Activated T-cell treated with anti-CD3 and anti-CD28 coated beads, Interleukin-2, amount 50 U/mL, for 24 hours (primary cell): ENCODE measurements at regions not wholly inside any gene's neighbourhood (a gene's known extent, or its start where the extent isn't known, plus 50 kb on each side); places are given as distances from the start of the nearest gene placed in this dataset.
A peak's percentile ranks its signal among the peaks of the same experiment; 100 is the strongest.
"Not testable (repeated sequence)": the region's sequence is repeated elsewhere in the genome, so short reads cannot be mapped to it uniquely, and the experiment has no call there.

ENCODE experiments used
- DNase-seq: peaks from one replicate; pipeline ENCODE4 v3.0.0-alpha.2; 2020
- H3K27ac Mint-ChIP-seq: 2 replicates; pipeline ENCODE4 v1.8.0; 2020; ENCODE audit warnings: mild to moderate bottlenecking, mixed read lengths
- H3K27me3 Mint-ChIP-seq: 2 replicates; pipeline ENCODE4 v1.8.0; 2020; ENCODE audit warnings: mixed read lengths
- H3K36me3 Mint-ChIP-seq: 2 replicates; pipeline ENCODE4 v1.8.0; 2020; ENCODE audit warnings: low read depth, mixed read lengths
- H3K4me1 Mint-ChIP-seq: 2 replicates; pipeline ENCODE4 v1.8.0; 2020; ENCODE audit warnings: low read depth, mixed read lengths
- H3K4me3 Mint-ChIP-seq: 2 replicates; pipeline ENCODE4 v1.8.0; 2020; ENCODE audit warnings: mild to moderate bottlenecking, moderate library complexity, mixed read lengths
- H3K9me3 Mint-ChIP-seq: 2 replicates; pipeline ENCODE4 v1.8.0; 2020; ENCODE audit warnings: mixed read lengths

DNA sequence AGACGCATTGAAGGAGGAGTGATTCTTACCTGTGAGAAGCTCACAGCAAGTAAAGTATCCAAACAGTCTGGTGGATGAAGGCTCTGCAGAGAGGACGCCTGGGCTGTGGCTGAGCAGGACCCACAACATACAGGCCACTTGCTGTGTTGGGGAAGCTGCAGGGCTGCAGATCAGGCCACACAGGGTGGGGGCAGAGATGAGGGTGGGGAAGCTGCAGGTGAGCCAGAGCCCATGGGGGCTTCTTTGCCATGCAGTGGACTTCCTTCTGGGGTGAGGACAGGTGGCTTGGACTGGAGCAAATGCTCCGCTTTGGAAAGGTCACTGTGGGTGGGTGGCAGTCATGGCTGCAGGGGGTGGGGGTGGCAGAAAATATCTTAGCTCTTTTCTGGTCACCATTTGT, 214.8 kb downstream of the GLRX3 start:
- Mint-ChIP-seq H3K27ac (no peak overlapping the region), H3K4me3 (no peak overlapping the region), H3K4me1 (no peaks in the 10 kb centered on the region), H3K36me3 (no peaks in the 10 kb centered on the region), H3K27me3 (no peaks in the 10 kb centered on the region), H3K9me3 (peaks cover 6% of the 10 kb centered on the region)
- DNase-seq = no peak

DNA sequence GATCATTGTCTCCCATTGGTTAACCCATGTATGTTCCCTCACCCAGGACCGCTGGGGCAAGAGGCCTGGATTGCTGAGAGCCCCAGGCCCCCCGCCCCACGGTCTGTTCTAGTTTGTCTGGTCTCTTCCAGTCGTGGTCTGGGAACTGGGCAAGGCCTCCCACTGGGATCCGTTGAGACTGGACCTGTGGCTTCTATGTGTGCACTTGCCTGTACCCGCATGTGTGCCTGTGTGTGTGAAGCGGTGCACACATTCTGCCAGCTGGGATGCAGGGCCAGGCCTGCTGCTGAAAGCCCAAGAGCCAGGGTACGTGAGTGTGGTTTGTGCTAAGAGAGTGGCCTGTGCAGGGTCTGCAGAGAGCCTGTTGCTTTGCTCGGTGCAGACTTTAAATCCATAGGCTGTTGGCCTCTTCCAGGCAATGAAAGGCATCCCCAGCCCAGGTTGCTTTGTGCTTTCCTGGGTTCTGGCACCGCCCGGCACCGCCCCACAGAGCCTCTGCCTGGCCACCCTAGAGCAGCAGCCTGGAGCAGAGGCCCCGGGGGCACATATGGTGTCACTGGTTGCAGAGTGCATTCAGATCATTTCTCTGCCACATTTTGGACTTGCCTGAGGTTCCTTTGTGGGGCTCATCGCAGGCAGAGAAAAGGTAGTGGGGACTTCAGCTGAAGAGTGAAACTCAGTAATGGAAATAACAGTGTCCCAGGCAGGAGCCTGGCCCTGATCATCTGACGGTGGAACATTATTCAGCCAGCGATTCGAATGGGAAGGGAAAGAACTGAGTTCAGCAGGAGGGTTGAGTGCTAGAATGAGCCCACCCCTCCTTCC, 215.5 kb downstream of the GLRX3 start:
- no peaks in the 10 kb centered on the region for H3K27me3 Mint-ChIP-seq
- peaks cover 6% of the 10 kb centered on the region for H3K9me3 Mint-ChIP-seq
- H3K36me3 Mint-ChIP-seq = no peaks in the 10 kb centered on the region
- no peaks in the 10 kb centered on the region for H3K4me1 Mint-ChIP-seq
- no peak overlapping the region for H3K4me3 Mint-ChIP-seq
- no peak overlapping the region for H3K27ac Mint-ChIP-seq
- DNase-seq = no peak

DNA sequence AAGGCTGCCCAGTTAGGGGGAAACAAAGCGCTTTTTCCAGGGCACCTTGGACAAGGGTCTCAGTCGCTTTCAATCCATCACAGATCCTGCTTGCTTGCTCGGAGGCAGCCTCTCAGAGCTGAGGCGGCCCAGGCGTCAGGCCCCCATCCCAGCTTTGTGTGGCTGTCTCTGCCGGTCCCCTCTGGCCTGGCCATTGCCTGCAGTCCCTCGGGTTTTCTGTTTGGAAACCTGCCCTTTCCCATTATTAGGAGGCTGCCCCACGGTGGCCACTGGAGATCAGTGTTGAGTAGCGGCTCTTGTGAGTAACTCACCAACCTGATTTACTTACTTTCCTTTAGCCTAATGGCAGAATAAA, 216.1 kb downstream of the GLRX3 start:
- H3K9me3 Mint-ChIP-seq = peaks cover 2% of the 10 kb centered on the region
- H3K4me3 Mint-ChIP-seq = no peak overlapping the region
- DNase-seq = no peak
- H3K27ac Mint-ChIP-seq = no peak overlapping the region
- no peaks in the 10 kb centered on the region for H3K36me3 Mint-ChIP-seq
- H3K4me1 Mint-ChIP-seq = no peaks in the 10 kb centered on the region
- H3K27me3 Mint-ChIP-seq = no peaks in the 10 kb centered on the region

DNA sequence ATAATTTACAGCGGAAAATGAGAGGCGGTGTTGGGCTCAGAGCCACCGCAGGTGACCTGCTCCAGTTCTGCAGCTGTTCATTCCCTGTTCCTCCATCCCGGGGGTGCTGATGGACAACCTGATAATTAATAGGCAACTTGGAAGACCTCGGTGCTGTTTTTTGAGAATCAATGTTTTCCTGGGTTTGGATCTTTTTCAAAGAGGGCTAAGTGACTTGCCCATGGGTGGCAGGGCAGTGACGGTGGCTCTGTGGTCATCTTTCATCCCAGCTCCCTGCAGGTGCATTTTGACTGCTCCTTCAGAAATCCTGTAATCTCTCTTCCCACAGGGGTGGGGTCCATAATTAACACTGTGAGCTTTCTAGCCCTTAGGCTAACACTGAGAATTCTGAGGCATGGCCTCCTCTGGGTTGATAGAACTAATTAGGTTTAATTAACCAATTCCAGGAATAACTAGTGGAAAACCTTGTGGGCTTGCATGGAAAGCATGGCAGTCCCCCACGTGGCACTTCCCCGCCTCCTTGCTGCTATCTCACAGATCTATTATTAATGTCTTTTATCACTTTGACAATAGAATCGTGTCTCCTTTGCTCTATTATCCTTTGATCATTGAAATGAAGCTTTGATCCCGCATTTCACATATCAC, 217.9 kb downstream of the GLRX3 start:
- no peak for DNase-seq
- H3K36me3 Mint-ChIP-seq = no peaks in the 10 kb centered on the region
- H3K27me3 Mint-ChIP-seq = no peaks in the 10 kb centered on the region
- no peak overlapping the region for H3K27ac Mint-ChIP-seq
- H3K4me1 Mint-ChIP-seq = no peaks in the 10 kb centered on the region
- H3K9me3 Mint-ChIP-seq = no peaks in the 10 kb centered on the region
- H3K4me3 Mint-ChIP-seq = no peak overlapping the region

DNA sequence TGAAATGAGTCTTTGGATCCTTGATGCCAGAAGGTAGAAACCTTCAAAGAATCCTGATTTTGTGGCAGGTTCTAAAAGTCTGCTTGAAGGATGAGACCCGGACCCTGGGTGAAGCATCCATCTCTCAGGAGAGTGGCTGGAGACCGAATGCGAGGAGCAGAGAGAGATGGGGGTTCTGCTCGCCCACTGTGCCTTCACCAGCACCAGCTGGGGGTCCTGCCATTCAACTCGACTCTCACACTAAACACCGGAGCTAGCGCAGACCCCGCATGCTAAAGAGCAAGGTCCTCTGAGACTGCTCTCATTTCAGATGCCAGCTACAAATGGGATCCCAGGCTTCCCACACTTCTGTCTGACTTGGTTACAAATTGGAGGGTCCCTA, 218.4 kb downstream of the GLRX3 start:
- Mint-ChIP-seq H3K4me3 (no peak overlapping the region), H3K27me3 (no peaks in the 10 kb centered on the region), H3K27ac (no peak overlapping the region), H3K36me3 (no peaks in the 10 kb centered on the region), H3K4me1 (no peaks in the 10 kb centered on the region), H3K9me3 (peaks cover 4% of the 10 kb centered on the region)
- DNase-seq = no peak

DNA sequence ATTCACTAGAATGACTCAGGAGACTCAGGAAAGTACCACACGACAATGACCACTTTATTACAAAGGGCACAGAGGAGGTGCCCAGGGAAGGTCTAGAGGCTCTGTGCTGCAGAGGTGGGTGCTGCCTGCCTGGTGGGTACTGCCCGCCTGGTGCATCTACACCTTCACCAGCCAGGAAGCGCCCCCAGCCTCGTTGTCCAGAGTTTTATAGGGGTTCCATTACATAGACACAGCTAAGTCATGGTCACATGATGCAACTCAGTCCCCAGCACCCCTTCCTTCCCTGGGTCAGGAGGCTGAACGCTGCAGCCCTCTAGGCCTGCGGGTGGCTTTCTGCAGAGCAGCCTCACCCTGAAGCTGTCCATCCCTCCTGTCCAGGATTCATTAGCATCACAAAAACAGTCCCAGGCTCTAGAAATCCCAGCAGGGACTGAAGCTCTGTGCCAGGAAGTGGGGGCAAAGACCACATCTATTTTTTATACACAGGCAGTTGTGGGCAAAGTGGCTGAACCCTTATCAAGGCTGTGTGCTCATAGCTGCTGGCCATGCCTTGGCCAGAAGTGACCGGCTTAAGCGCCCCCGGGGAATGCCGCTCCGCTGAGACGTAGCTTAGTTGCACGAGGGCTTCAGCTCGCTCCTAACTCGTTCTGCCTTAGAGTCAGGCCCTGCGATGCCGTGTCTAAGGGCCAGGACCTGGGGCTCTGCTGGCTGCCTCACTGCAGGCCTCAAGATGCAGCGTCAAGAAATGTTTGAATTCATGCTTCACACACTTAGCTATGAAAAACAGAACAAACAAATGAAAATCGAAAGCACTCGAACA, 219.0 kb downstream of the GLRX3 start:
- H3K36me3 Mint-ChIP-seq = no peaks in the 10 kb centered on the region
- no peaks in the 10 kb centered on the region for H3K4me1 Mint-ChIP-seq
- no peaks in the 10 kb centered on the region for H3K27me3 Mint-ChIP-seq
- no peak overlapping the region for H3K4me3 Mint-ChIP-seq
- H3K9me3 Mint-ChIP-seq = peaks cover 4% of the 10 kb centered on the region
- no peak overlapping the region for H3K27ac Mint-ChIP-seq
- DNase-seq = no peak

DNA sequence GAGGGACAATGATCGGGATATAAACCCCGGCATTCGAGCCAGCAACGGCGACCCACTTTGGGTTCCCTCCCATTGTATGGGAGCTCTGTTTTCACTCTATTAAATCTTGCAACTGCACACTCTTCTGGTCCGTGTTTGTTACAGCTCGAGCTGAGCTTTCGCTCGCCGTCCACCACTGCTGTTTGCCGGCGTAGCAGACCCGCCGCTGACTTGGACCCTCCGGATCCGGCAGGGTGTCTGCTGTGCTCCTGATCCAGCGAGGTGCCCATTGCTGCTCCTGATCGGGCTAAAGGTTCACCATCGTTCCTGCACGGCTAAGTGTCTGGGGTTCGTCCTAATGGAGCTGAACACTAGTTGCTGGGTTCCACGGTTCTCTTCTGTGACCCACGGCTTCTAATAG, 220.2 kb downstream of the GLRX3 start:
- not testable (repeated sequence) for H3K27me3 Mint-ChIP-seq, DNase-seq, H3K4me3 Mint-ChIP-seq, H3K9me3 Mint-ChIP-seq, H3K27ac Mint-ChIP-seq, H3K36me3 Mint-ChIP-seq, H3K4me1 Mint-ChIP-seq

DNA sequence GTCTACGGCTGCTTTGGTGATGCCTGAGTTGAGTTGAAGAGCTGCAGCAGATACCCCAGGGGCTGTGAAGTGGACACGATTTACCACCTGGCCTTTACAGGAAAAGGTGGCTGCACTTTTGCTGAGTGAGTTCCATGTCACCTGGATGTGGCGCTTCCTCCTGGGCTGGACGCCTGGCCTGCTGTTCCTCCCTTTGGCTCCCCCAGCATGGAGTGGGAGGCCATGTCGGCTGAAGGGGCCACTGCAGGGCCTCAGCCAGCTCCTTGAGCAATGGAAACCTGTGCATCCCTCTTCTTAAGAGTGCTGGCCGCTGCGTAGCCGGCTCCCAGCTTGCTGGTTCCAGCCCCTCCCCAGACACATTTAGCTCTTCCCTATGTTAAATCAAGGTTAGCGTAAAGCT, 221.0 kb downstream of the GLRX3 start:
- H3K9me3 Mint-ChIP-seq = peaks cover 4% of the 10 kb centered on the region
- no peaks in the 10 kb centered on the region for H3K36me3 Mint-ChIP-seq
- H3K27me3 Mint-ChIP-seq = no peaks in the 10 kb centered on the region
- no peak for DNase-seq
- H3K4me3 Mint-ChIP-seq = no peak overlapping the region
- no peaks in the 10 kb centered on the region for H3K4me1 Mint-ChIP-seq
- no peak overlapping the region for H3K27ac Mint-ChIP-seq

DNA sequence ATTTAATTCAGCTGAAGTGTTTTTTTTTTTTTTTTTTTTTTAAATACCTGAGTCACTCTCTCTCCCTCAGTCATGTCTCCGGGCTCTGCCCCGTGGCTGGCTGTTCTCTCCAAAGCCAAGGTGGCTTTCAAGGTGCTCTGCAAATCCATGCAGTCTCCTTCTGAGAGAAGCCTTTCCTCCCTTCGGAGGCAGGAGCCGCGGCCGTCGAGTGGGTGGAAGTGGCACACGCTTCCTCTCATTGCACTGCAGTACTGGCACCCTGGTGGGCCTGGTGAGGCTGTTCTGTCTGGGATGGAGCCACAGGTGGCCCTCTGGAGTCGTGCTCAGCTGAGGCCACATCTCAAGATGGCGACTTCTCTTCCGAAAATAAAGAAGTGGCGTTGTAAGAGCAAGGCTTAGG, 221.8 kb downstream of the GLRX3 start:
- H3K27ac Mint-ChIP-seq = no peak overlapping the region
- H3K4me1 Mint-ChIP-seq = no peaks in the 10 kb centered on the region
- H3K36me3 Mint-ChIP-seq = no peaks in the 10 kb centered on the region
- H3K9me3 Mint-ChIP-seq = peaks cover 4% of the 10 kb centered on the region
- no peak overlapping the region for H3K4me3 Mint-ChIP-seq
- no peaks in the 10 kb centered on the region for H3K27me3 Mint-ChIP-seq
- DNase-seq = peak; percentile 8

DNA sequence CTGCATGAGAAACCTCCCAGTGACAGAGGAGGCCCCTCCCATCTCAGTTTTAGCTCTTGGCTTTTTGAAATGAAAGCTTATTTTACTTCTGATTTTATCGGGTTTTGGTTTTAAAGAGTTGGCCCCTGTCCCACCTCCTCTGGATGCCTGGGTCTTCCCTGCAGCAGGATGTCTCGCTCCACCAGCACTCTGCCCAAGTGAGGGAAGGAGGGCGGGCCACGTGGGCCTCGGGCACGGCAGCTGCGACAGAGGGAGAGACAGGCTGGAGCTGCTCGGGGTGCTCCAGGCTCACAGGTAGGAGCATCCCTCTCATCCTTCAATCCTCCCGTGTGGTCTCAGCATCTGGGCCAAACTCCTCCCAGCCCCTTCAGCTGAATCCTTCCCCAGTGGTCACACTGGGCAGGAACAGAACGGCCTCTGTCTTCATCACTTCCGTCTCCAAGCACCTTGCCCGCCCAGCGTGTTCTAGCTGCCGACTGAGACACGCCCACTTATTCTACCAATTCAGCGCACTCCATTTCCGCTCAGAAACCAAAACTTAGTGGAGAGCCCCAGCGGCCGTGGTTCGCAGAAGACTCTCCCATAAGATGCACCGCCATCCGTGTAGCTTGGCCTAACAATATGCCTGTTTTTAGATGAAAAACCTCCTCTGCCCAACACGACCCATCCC, 222.9 kb downstream of the GLRX3 start:
- H3K27ac Mint-ChIP-seq = no peak overlapping the region
- H3K9me3 Mint-ChIP-seq = peaks cover 4% of the 10 kb centered on the region
- peaks cover 2% of the 10 kb centered on the region for H3K27me3 Mint-ChIP-seq
- DNase-seq = peak; percentile 3
- no peak overlapping the region for H3K4me3 Mint-ChIP-seq
- H3K36me3 Mint-ChIP-seq = no peaks in the 10 kb centered on the region
- H3K4me1 Mint-ChIP-seq = no peaks in the 10 kb centered on the region

DNA sequence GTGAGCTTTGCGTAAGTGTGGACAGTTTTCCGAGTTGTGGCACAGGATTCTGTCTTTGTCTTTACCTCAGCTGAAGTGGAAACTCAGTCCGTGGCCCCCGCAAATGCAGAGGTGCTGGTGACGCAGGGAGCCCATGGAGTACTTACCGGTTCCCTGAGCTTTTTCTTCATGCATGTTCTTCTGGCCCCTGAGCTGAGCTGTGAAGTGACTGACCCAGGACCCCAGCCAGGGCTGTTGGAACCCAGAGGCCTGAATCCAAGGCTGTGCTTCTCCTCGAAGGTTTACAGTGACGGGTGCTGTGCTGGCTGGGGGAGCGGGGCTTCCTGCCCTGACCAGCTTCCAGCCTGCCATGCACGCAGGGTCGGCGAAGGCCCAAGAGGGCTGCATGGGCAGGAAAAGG, 223.5 kb downstream of the GLRX3 start:
- H3K4me1 Mint-ChIP-seq = no peaks in the 10 kb centered on the region
- H3K9me3 Mint-ChIP-seq = peaks cover 4% of the 10 kb centered on the region
- no peak overlapping the region for H3K27ac Mint-ChIP-seq
- DNase-seq = no peak
- peaks cover 2% of the 10 kb centered on the region for H3K27me3 Mint-ChIP-seq
- H3K4me3 Mint-ChIP-seq = no peak overlapping the region
- H3K36me3 Mint-ChIP-seq = no peaks in the 10 kb centered on the region

DNA sequence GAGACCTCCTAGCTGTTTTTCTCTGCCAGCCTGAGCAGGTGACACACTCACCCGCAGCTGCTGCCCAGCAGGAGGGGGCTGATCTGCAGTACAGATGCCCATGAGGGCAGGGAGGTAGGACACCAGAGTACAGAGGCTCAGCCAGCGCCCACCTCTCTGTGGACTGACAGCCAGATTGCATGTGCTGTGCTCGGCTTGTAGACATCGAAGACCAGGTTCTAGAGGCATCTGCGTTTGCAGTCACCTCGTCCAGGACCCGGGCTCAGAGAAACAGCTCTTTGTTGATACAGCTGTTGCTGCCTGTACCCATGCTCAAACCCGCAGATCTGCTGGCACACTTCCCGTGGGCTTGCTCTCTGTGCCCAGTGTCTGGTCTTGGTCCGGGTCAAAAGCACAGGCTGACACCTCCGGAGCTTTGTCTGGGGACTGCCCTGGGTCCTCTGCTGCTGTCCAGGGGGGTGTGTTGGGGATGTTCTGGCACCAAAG, 224.7 kb downstream of the GLRX3 start:
- H3K4me3 Mint-ChIP-seq = no peak overlapping the region
- no peak overlapping the region for H3K27ac Mint-ChIP-seq
- H3K9me3 Mint-ChIP-seq = peaks cover 6% of the 10 kb centered on the region
- peak; percentile 11 for DNase-seq
- H3K36me3 Mint-ChIP-seq = no peaks in the 10 kb centered on the region
- no peaks in the 10 kb centered on the region for H3K4me1 Mint-ChIP-seq
- H3K27me3 Mint-ChIP-seq = peaks cover 2% of the 10 kb centered on the region

DNA sequence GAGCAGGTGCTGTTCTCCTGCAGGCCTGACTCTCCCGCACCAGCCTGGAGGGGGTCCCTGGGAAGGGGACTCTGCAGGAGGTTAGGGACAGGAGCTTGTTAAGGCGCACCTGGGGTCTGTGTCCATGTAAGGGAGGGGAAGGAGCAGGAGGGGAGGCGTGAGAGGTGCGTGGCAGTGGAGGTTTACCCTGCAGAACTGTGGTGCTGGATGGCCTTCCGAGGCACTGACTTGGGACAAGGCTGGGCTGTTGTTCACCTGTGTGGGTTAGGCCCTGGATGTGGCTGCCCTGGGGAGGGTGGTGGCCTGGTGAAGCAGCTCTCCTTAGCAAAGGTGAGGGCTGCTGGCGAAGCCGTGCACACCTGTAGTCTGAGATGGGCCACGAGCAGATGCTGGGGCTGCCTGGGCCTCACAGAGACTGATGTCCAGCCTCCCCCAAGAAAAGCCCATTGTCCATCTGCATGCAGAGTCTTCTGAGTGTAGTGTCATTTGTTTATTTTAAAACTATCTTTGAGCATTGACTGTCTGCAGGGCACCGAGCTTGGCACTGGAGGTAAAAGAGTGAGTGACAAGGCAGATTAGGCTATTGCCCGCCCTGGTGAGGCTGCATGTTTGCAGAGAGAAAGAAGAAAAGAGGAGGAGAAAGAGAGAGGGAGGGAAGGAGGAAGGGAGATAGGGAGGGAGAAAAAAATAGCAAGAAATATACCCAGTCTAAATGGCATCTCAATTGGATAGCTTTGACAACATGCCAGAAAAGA, 225.3 kb downstream of the GLRX3 start:
- Mint-ChIP-seq H3K27ac (no peak overlapping the region), H3K4me3 (no peak overlapping the region), H3K9me3 (peaks cover 6% of the 10 kb centered on the region), H3K4me1 (no peaks in the 10 kb centered on the region), H3K27me3 (peaks cover 2% of the 10 kb centered on the region), H3K36me3 (no peaks in the 10 kb centered on the region)
- DNase-seq = peak; percentile 2

DNA sequence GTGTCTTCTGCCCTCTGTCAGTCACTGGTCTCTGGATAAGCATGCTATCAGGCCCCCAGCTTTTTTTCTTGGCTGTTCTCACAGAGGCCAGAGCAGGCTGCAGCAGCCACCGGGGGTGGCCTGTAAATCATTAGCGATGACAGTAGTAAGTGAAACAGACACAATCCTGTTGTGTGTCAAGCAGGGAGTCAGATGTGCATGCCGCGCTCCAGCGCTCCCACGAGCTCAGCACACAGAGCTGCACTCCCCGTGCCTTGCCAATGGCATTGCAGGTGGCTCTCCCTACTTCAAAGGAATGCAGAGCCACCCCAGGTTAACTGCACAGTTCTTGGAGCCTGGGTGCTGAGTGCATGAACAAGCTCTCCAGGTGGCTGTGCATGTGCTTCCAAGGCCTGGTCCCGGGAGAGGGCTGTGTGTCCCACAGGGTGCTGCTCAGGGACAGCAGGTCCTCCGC, 226.1 kb downstream of the GLRX3 start:
- Mint-ChIP-seq H3K36me3 (no peaks in the 10 kb centered on the region), H3K4me3 (no peak overlapping the region), H3K9me3 (peaks cover 6% of the 10 kb centered on the region), H3K27me3 (peaks cover 2% of the 10 kb centered on the region), H3K4me1 (no peaks in the 10 kb centered on the region), H3K27ac (no peak overlapping the region)
- DNase-seq = no peak
